HFF-Myc (cell line): ENCODE measurements at regions not wholly inside any gene's neighbourhood (a gene's known extent, or its start where the extent isn't known, plus 50 kb on each side); places are given as distances from the start of the nearest gene placed in this dataset.
"Not testable (repeated sequence)": the region's sequence is repeated elsewhere in the genome, so short reads cannot be mapped to it uniquely, and the experiment has no call there.

ENCODE experiments used
- DNase-seq: peaks from one replicate; pipeline ENCODE4 v3.0.0-alpha.2; 2011; ENCODE audit warnings: low read depth; ENCODE audit errors: extremely low read depth
- H3K4me3 ChIP-seq: replicated peaks from 2 replicates; pipeline ENCODE4 v1.5.1; 2011; ENCODE audit warnings: low read depth, mild to moderate bottlenecking, control low read depth, low read length
- TF ChIP-seq, protein P1 (sequence below): IDR thresholded peaks from 2 replicates; pipeline ENCODE4 v1.5.1; 2012; ENCODE audit warnings: mild to moderate bottlenecking, low read depth, low read length, control low read depth; ENCODE audit errors: missing control alignments

- TF ChIP-seq, protein P1, sequence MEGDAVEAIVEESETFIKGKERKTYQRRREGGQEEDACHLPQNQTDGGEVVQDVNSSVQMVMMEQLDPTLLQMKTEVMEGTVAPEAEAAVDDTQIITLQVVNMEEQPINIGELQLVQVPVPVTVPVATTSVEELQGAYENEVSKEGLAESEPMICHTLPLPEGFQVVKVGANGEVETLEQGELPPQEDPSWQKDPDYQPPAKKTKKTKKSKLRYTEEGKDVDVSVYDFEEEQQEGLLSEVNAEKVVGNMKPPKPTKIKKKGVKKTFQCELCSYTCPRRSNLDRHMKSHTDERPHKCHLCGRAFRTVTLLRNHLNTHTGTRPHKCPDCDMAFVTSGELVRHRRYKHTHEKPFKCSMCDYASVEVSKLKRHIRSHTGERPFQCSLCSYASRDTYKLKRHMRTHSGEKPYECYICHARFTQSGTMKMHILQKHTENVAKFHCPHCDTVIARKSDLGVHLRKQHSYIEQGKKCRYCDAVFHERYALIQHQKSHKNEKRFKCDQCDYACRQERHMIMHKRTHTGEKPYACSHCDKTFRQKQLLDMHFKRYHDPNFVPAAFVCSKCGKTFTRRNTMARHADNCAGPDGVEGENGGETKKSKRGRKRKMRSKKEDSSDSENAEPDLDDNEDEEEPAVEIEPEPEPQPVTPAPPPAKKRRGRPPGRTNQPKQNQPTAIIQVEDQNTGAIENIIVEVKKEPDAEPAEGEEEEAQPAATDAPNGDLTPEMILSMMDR: no peak
- no peak overlapping the region for H3K4me3 ChIP-seq
- DNase-seq: no peak
Measured at GRCh38 chr12:27164330-27165040, 79.6 kb upstream of the STK38L start.

DNA sequence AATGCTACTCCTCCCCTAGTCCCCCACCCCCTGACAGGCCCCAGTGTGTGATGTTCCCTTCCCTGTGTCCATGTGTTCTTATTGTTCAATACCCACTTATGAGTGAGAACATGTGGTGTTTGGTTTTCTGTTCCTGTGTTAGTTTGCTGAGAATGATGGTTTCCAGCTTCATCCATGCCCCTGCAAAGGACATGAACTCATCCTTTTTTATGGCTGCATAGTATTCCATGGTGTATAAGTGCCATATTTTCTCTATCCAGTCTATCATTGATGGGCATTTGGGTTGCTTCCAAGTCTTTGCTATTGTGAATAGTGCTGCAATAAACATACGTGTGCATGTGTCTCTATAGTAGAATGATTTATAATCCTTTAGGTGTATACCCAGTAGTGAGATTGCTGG is 78.1 kb upstream of the STK38L start:
- not testable (repeated sequence) for H3K4me3 ChIP-seq, DNase-seq

- not testable (repeated sequence) for H3K4me3 ChIP-seq, DNase-seq
Measured at GRCh38 chr12:27171494-27171893, 72.6 kb upstream of the STK38L start.

DNA sequence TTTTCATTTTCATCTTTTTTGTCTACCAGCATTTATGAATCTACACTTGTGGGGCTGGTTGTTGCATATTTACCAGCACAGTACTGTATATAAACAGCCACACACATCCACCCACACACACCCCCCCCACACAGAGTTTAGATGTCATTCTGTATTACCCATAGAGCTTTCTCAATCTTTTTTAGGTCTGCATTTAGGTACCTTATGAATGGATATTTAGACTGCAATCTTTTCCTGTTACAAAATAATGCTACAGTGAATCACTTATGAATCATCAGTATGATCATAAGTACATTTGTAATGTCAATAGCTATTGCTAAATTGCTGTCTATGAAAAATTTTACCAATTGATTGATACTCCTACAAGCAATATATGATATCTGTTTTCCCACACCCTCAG is 67.3 kb upstream of the STK38L start:
- TF ChIP-seq, protein P1: no peak
- DNase-seq: no peak
- H3K4me3 ChIP-seq: no peak overlapping the region

DNA sequence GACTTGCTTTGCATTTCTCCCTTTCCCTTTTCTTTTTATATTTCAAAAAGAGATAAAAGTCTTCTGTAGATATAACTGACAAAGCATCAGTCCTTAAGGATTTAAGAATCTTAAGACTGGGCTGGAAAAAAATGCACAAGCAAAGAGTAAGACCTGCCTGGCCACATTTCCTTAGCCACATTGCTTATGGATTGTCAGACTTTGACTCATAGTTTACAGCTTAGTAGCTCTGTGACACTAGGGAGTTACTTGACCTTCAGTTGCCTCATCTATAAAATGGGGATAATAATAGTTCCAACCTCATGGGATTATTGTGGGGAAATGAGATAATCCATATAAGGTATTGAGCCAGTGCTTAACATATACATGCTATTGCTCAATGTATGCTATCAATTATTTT is 66.4 kb upstream of the STK38L start:
- H3K4me3 ChIP-seq: no peak overlapping the region
- DNase-seq: no peak
- TF ChIP-seq, protein P1: no peak

DNA sequence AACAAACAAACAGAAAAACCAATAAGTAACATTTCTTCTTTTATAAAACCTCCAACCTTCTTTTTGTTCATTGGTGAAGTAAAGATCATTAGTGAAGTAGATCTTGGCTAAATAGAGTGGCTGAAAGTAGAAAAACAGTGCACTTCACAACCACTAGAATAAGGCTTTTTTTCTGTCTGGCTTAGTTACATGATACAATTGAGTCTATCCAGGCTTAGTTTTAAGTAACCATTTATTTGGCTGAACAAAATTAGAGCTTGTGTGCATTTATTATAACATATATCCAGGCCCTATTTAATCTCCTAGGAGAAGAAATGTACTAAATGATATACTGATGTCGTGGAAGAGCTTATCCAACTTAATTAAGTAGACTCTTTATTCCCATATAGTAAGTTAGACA is 65.8 kb upstream of the STK38L start:
- H3K4me3 ChIP-seq: no peak overlapping the region
- DNase-seq: no peak
- TF ChIP-seq, protein P1: no peak

DNA sequence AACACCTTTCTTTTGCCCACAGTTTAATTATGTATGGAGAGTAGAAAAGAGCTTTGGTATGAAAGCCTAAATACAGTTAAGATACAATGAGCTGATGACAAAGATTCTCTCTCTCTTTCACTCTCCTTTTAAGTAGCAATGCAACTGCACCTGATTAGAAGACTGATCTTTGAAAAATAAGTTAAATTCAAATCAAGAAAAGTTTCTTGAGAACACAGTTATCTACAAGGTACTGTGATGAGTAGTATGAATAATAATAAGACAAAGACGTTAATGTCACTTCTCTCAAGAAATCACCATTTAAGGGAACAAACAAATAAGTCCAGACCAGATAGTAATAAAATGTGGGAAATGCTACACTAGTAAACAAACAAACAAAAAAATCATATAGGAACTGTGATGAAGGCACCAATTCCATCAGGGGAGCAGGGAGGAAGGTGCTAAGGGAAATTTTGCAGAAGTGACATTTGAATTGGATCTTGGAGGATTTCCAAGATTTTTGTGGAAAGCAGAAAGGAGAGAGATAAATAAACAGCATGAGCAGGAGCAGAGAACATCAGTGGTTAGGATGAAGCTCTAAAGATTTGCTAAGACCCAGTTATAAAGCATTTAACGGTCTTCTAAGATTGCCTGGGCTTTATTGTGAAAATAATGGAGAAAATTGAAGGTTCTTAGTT is 65.2 kb upstream of the STK38L start:
- H3K4me3 ChIP-seq: no peak overlapping the region
- TF ChIP-seq, protein P1: no peak
- DNase-seq: no peak
